ENCODE measurements at regions not wholly inside any gene's neighbourhood (a gene's known extent, or its start where the extent isn't known, plus 50 kb on each side); places are given as distances from the start of the nearest gene placed in this dataset.

DNA sequence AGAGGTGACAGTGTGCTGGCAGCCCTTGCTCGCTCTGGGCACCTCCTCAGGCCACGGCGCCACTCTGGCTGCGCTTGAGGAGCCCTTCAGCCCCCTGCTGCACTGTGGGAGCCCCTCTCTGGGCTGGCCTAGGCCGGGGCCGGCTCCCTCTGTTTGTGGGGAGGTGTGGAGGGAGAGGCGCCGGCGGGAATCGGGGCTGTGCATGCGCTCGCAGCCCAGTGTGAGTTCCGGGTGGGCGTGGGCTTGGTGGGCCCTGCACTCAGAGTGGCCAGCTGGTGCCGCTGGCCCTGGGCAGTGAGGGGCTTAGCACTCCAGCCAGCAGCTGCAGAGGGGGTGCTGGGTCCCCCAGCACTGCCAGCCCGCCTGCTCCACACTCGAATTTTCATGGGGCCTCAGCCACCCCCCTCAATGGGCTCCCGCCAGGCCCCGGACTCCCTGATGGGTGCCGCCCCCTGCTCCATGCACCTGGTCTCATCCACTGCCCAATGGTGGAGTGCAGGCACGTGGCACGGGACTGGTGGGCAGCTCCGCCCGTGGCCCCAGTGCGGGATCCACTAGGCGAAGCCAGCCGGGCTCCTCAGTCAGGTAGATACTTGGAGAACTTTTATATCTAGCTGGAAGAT is 96.7 kb upstream of the BET1 start:
- TF ChIP-seq, protein P1, sequence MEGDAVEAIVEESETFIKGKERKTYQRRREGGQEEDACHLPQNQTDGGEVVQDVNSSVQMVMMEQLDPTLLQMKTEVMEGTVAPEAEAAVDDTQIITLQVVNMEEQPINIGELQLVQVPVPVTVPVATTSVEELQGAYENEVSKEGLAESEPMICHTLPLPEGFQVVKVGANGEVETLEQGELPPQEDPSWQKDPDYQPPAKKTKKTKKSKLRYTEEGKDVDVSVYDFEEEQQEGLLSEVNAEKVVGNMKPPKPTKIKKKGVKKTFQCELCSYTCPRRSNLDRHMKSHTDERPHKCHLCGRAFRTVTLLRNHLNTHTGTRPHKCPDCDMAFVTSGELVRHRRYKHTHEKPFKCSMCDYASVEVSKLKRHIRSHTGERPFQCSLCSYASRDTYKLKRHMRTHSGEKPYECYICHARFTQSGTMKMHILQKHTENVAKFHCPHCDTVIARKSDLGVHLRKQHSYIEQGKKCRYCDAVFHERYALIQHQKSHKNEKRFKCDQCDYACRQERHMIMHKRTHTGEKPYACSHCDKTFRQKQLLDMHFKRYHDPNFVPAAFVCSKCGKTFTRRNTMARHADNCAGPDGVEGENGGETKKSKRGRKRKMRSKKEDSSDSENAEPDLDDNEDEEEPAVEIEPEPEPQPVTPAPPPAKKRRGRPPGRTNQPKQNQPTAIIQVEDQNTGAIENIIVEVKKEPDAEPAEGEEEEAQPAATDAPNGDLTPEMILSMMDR (IDR thresholded peaks at IDR 0.05), result no peak
- no peak for TF ChIP-seq POLR2AphosphoS5 (IDR thresholded peaks at IDR 0.05)
- no peak for TF ChIP-seq POLR2A (IDR thresholded peaks at IDR 0.05)

All from breast epithelium (tissue), 3 donors.